Hepatocyte (in vitro differentiated cells): ENCODE measurements at regions not wholly inside any gene's neighbourhood (a gene's known extent, or its start where the extent isn't known, plus 50 kb on each side); places are given as distances from the start of the nearest gene placed in this dataset.

ENCODE experiments used
- EZH2 ChIP-seq: fragments of 200-600 bp; sonication (generic); IDR thresholded peaks from 2 replicates; pipeline ENCODE4 v1.6.1; 2016; ENCODE audit warnings: antibody characterized with exemption, mild to moderate bottlenecking, borderline replicate concordance
- TF ChIP-seq, protein P1 (sequence below): fragments of 200-600 bp; sonication (generic); IDR thresholded peaks from 2 replicates; pipeline ENCODE4 v1.5.1; 2016; ENCODE audit warnings: antibody characterized with exemption, mild to moderate bottlenecking; ENCODE audit not compliant: poor library complexity

DNA sequence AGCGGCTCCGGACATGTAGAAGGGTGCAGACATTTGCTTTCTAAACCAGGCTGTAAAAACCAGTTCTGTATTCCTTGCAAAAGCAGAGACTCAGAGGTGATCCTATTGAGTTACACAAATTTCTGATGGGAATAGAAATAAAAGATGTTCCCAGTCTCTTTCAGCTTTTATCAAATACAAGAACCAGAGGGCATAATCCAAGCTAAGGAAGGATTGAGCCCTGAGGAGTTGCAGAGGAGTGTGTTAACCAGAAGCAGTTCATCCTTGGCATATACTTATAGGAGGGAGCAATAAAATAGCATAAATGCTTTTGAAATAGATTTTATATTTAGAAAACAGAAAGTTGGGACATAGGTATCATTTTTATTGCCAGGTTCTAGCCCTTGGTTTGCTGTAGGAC lies 75.3 kb downstream of the KIF4B start:
- TF ChIP-seq, protein P1, sequence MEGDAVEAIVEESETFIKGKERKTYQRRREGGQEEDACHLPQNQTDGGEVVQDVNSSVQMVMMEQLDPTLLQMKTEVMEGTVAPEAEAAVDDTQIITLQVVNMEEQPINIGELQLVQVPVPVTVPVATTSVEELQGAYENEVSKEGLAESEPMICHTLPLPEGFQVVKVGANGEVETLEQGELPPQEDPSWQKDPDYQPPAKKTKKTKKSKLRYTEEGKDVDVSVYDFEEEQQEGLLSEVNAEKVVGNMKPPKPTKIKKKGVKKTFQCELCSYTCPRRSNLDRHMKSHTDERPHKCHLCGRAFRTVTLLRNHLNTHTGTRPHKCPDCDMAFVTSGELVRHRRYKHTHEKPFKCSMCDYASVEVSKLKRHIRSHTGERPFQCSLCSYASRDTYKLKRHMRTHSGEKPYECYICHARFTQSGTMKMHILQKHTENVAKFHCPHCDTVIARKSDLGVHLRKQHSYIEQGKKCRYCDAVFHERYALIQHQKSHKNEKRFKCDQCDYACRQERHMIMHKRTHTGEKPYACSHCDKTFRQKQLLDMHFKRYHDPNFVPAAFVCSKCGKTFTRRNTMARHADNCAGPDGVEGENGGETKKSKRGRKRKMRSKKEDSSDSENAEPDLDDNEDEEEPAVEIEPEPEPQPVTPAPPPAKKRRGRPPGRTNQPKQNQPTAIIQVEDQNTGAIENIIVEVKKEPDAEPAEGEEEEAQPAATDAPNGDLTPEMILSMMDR: no peak
- no peak for TF ChIP-seq EZH2
